ENCODE measurements at regions not wholly inside any gene's neighbourhood (a gene's known extent, or its start where the extent isn't known, plus 50 kb on each side); places are given as distances from the start of the nearest gene placed in this dataset.

- TF ChIP-seq POLR2A (IDR thresholded peaks at IDR 0.05) (no peak), CTCF (IDR thresholded peaks at IDR 0.05 in 4 of 5, conservative IDR thresholded peaks at IDR 0.05 in 1 of 5) (no peak)
Observed at GRCh38 chr5:54764102-54765090, 221.0 kb downstream of the ESM1 start.
